A673 (cell line): ENCODE measurements at regions not wholly inside any gene's neighbourhood (a gene's known extent, or its start where the extent isn't known, plus 50 kb on each side); places are given as distances from the start of the nearest gene placed in this dataset.

Experiments used
- CTCF ChIP-seq: fragments of 300-800, 200-600 bp; sonication (generic); conservative IDR thresholded peaks from 2 replicates; pipeline ENCODE4 v1.5.1; 2017; ENCODE audit warnings: low read depth, mild to moderate bottlenecking, antibody characterized with exemption, low read length, moderate library complexity, mixed read lengths
- EZH2 ChIP-seq: fragments of 200-600 bp; sonication (generic); IDR thresholded peaks from 2 replicates; pipeline ENCODE4 v1.6.1; 2017; ENCODE audit warnings: borderline replicate concordance, low read depth, mild to moderate bottlenecking, mixed read lengths, antibody characterized with exemption, low read length; ENCODE audit not compliant: poor library complexity, severe bottlenecking

- TF ChIP-seq CTCF = no peak
- no peak for TF ChIP-seq EZH2
These were observed 541.5 kb downstream of the CD83 start for GRCh38 chr6:14658886-14659561.
